GM18907 (cell line): ENCODE measurements at regions not wholly inside any gene's neighbourhood (a gene's known extent, or its start where the extent isn't known, plus 50 kb on each side); places are given as distances from the start of the nearest gene placed in this dataset.
A peak's percentile ranks its signal among the peaks of the same experiment; 100 is the strongest.
"Not testable (repeated sequence)": the region's sequence is repeated elsewhere in the genome, so short reads cannot be mapped to it uniquely, and the experiment has no call there.

ENCODE experiments used
- ATAC-seq: cut with Tn5 transposase; IDR thresholded peaks from one replicate; pipeline ENCODE4 v1.9.1; 2021; ENCODE audit warnings: mild to moderate bottlenecking, moderate library complexity; ENCODE audit not compliant: unreplicated experiment

DNA sequence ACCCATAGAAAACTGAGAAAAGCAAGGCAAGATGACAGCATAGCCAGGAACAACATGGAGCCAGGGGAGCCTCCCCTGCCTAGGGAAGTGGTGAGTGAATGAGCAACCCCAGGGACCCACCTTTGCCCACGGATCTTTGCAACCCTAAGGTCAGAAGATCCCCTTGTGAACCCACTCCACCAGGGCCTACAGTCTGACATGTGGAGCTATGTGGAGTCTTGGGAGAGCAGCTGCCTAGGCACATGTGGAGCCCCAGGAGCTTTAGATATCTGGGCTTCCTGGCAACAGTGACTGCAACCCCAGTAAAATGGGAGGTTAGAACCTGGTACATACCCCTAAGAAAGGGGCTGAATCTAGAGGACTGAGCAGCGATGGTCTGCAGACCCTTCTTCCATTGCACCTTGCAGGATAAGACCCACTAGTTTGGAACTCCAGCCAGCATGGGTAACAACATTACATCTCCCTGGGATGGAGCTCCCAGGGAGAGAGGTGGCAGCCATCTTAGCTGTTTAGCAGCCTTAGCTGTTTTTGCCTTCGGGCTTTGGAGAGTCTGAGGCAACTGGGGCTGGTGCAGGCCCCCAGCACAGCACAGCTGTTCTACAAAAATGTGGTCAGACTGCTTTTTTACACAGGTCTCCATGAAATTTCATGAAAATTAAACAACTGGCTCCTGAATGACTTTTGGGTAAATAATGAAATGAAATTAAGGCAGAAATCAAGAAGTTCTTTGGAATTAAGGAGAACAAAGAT lies 104.7 kb upstream of the TRIM2 start:
- no peak for ATAC-seq

DNA sequence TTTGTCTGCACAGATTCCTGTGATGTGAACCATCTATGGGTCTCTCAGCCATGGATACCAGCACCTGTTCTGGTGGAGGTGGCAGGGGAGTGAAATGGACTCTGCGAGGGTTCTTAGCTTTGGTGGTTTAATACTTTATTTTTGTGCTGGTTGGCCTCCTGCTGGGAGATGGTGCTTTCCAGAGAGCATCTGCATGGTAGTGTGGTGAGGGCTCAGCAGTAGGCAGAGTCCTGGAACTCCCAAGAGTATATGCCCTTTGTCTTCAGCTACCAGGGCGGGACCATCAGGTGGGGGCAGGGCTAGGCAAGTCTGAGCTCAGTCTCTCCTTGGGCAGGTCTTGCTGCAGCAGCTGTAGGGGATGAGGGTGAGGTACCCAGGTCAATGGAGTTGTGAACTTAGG lies 97.5 kb upstream of the TRIM2 start:
- ATAC-seq = not testable (repeated sequence)

DNA sequence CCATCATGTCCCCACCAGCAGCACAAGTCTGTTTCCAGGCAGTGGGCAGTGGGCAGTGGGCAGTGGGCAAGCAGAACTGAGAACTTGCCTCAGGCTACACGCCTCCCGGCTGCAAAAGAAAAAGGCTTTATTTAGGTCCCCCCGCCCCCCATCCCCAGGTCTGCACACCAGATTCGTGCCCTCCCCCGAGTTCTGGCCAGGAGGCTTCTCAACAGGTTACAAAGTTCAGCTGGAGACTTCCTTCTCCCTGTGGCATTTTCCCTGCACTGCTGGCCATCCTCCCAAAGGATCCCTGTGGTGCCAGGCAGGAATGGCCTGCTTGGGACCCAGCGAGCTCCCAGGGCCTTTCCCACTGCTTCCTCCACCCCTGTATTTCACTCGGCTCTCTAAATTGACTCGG lies 97.0 kb upstream of the TRIM2 start:
- no peak for ATAC-seq

DNA sequence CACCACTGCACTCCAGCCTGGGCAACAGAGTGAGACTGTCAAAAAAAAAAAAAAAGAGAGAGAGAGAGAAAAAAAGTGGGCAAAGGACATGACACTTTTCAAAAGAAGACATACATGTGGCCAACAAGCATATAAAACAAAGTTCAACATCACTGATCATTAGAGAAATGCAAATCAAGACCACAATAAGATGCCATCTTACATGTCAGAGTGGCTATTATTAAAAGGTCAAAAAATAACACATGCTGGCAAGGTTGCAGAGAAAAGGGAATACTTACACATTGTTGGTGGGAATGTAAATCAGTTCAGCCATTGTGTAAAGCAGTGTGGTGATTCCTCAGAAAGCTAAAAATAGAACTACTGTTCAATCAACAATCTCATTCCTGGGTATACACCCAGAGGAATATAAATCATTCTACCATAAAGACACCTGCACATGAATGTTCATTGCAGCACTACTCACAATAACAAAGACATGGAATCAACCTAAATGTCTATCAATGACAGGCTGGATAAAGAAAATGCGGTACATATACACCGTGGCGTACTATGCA lies 94.9 kb upstream of the TRIM2 start:
- ATAC-seq = no peak

DNA sequence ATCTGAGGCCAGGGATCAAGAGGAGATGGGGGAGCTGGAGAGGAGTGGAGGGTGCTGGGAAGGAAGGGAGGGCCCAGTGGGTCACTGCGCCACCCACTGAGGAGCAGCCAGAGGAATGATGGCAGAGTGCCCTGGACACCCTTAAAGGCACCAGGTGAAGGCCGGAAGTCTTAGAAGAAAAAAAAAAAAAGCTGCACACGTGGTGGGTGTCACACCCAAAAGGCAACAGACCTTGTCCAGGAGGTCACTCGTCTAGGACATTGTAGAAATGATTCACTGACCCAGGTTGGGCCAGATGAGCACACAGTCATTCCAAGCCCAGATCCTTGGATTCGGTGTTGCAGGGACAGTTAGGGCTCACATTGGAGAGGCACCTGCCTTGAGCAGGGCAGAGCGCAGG lies 93.5 kb upstream of the TRIM2 start:
- no peak for ATAC-seq

DNA sequence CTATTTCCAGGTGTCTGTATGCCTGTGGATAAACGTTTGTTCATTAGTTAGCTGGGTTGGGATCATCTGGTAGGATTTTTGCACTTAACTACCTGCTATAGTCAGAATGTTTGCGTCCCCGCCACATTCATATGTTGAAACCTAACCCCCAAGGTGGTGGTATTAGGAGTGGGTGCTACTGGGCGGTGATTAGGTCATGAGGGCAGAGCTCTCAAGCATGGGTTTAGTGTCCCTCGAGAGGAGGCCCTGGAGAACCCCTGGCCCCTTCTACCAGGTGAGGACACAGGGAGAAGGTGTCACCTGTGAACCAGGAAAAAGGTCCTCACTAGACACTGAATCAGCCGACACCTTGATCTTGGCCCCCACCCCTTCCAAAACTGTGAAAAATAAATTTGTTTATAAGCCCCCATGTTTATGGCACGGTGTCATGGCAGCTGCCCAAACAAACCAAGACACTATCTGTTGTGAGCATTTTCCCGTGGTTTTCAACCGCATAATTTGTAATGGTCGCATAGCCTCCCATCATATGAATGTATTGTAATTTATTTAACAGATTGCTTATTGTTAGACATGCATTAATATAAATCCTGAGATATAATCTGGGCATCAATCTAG lies 92.7 kb upstream of the TRIM2 start:
- ATAC-seq = no peak

DNA sequence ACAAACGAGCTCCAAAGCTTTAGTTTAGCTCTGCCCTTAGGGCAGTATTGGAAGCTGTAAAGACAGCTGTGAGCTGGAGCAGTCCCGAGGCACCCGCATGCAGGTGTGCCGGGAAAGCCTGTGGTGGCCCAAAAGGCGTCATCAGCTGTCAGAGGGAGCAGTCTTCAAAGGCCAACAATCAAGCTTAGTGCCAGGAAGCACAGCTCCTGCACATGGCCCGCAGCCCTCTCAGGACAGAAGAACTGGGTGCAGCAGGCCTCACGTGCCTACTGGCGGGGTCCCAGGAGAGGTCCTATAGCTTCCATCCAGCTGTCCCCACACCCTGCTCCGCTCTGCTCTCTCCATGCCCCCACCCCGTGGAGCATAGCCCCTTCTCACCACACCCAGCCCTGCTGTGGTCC lies 92.2 kb upstream of the TRIM2 start:
- ATAC-seq = no peak

DNA sequence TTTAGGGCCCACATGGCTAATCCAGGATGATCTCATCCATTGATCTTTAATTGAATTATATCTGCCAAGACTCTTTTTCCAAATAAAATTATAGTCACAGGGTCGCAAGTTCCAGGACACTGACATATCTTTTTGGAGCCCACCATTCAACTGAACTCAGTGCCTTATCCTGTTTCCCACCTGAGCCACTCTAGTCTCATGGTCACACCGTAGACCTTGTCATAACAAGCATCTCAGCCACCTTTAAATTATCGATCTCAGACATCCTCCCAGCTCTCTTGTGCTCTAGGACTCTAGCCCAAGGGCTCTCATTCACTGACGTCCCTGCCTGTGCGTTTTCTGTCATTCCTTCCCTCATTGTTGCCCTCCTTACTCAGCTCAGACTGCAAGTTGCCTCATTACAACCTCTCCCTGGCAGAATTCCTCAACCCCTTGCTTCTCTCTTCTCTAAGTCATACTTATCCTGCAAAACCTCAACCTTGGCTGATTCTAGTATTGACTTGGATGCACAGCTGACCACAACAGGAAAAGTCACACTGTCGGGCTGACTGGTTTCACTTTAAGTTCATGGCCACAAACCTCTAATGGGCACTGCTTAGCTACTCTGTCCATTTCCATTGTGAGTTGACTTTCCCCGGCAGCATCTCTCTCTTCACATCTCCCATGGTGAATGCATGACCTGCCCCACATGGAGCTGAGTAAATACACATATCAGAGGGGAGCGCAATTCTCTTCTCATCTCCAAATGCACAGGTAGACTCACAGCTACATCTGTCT lies 91.0 kb upstream of the TRIM2 start:
- ATAC-seq = no peak

DNA sequence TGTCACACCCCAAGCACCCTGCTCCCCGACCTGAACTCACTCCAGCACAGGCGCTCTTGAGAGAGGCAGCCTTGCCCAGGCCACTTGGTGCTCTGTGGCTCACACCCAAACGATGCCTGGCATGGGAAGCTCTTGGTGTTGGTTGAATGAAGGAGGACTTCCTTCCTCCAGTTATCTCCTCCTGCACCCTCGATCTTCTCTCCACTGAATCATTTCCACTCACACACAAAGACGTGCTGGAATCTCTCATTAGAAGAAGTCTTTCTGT lies 90.5 kb upstream of the TRIM2 start:
- no peak for ATAC-seq

DNA sequence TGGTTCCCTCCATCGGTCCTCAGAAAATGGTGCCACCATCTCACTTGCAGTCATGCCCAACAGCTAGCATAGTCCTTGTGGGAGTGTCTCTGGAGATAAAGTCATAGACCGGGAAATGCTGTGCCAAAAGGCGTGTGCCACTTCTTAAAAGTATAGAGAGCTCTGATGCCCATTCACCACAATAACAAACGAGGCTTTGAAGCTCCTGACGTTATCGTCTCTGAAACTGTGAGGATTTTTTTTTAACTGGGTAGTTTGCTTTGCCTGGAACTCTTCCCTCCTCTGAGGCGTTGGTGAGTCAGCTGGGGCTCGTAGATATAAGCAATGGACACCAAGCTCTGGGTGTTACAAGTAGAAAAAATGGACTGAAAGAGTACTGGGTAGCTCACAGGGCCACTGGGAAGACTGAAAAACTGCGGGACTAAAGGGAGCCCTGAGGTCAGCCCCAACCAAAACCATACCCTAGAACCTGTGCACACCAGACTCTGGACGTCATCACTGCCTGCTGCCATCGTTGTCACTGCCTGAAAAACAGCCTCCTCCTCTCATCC lies 89.4 kb upstream of the TRIM2 start:
- ATAC-seq = no peak

DNA sequence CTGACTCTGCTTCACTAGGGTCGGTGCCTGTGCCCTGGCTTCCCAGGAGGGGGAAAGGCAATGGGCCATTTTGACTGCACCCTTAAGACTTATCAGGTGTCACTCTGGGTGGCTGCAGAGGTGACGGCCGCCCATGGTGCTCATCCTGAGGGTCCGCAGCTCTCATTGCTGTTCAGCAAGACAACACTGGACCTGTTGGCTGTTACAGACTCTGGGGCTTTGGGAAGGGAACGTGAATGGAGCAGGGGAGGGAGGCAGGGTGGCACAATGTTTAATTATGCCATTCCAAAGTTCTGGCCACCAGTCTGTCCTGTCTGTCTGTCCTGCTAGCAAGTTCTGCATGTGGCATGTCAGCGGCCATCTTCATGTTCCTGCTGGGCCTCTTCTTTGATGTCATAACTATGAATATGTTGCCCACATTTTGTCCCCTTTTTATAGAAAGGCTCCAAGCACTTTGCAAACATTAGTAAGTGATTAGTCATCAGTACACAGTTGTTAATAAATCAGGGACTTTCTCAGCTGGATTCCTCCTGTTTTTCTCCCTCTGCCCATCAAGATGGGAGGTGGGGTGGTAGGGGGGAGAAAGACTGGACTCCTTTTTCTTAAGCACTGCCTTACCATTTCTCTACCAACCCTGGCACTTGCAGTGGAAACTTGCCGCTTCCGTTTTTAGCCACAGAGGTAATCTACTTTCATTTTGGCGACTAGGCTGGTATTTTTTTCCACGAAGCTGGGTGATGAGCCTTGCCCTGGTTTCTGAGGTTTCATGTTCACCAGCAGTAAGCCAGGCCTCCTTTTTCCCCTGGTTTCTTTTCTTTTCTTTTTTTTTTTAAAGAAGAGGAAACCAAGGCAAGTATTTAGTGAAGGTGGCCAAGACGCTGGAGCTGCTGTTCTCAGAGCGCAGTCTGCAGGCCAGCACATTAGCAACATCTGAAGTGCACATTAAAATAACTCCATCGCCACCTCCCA lies 88.6 kb upstream of the TRIM2 start:
- ATAC-seq = peak; percentile 90

DNA sequence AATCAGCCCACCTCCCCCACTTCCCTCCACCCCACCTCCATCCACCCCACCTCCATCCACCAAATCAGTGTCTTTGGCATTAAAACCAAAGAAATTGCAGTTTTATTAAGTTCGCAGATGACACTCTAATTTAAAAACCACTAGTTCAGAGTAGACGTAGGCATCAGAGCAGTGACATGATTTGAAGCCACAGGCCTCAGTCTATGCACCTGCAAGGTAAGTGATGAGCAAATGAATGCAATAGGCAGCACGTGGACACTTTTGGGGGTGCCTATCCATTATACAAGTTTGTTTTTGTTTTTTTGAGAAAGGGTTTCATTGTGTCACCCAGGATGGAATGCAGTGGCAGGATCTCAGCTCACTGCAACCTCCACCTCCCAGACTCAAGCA lies 88.0 kb upstream of the TRIM2 start:
- ATAC-seq = no peak

DNA sequence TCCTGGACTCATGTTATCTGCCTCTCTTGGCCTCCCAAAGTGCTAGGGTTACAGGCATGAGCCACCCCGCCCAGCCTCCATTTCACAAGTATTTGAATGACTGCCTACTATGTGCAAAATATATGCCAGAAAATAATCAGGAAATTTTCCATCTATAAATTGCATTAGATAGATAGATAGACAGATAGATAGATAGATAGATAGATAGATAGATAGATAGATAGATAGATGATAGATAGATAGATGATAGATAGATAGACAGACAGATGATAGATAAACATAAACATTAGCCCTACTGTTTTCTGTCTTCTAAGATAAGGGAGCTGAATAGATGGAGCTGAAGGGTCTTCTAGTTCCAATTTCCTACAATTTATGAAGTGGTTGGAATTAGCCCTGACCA lies 87.4 kb upstream of the TRIM2 start:
- no peak for ATAC-seq

DNA sequence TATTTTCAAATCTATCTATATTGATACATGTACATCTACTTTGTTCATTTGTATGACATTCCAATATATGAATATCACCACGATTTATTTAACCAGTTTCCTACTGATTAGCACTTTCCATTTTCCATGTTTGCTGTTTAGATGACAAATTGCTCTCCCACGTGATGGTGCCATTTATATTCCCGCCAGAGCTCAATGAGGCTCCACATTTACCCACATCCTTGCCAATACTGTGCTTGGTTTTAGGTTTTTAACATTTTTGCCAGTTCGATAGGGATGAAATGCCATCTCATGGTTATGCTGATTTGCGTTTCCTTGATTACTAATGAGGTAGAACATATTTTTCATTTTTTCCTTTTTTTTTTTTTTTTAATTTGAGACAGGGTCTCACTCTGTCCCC lies 86.7 kb upstream of the TRIM2 start:
- no peak for ATAC-seq

DNA sequence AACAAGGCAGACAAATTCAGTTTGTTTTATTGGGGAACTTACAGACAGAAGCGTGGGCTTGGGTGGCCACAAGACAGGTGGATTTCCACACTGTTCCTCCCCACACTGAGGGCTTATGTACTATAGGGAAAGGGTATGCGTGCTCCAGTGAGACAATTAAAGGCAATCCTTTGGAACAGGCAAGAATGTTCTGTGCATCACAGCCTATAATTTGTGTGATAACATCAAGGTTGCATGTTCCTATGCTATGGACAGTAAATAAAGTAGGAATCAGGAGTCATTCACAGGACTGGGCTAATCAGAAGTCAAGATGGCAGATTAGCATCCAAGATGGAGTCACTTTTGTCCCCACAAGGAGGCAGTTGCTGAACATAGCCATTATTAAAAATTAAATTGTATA lies 84.6 kb upstream of the TRIM2 start:
- ATAC-seq = no peak

DNA sequence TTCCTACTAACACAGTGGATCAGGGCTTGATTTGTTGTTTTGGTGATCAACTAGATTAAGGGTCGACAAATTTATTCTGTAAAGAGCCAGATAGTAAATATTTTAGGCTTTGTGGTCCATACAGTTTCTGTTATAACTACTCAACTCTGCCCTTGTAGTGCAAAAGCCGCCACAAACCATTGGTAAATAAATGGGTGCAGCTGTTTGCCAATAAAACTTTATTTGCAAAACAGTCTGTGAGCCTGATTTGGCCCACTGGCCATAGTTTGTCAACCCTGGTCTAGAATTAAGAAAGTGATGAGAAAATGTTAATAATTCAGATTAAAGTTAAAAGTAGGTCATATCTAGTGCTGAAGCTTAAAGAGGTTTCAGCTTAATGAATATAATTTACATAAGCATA lies 84.0 kb upstream of the TRIM2 start:
- no peak for ATAC-seq

DNA sequence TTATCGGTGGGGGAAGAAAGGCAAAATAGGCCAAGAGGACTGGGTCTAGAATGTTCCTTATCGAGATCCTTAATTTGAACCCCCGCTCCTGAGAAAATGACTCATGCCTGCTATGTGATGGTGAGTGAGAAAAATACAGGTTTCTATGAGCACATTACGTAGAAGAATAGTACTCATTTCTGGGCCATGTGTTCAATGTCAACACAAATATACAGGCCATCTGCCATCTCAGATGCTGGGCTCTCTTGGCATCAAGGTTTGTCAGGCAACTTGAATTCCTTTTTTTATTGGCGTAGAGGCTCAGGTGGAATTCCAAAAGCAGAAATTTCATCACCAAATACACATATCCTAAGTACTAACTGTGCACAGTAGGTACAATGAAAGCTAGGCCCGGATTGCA lies 81.4 kb upstream of the TRIM2 start:
- ATAC-seq = no peak

DNA sequence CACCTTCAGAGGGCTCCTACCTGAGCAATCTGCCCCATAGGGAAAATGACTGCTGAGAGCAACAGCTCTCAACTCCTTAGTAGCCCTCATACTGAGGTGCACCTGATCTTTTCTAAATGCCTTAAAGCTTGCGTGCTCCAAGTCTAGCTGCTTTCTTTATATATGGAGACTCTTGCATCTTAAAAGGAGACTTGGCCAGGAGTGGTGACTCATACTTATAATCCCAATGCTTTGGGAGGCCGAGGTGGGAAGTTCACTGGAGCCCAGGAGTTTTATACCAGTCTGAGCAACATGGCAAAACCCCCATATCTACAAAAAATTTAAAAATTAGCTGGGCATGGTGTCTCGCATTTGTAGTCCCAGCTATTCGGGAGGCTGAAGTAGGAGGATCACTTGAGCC lies 78.1 kb upstream of the TRIM2 start:
- no peak for ATAC-seq

DNA sequence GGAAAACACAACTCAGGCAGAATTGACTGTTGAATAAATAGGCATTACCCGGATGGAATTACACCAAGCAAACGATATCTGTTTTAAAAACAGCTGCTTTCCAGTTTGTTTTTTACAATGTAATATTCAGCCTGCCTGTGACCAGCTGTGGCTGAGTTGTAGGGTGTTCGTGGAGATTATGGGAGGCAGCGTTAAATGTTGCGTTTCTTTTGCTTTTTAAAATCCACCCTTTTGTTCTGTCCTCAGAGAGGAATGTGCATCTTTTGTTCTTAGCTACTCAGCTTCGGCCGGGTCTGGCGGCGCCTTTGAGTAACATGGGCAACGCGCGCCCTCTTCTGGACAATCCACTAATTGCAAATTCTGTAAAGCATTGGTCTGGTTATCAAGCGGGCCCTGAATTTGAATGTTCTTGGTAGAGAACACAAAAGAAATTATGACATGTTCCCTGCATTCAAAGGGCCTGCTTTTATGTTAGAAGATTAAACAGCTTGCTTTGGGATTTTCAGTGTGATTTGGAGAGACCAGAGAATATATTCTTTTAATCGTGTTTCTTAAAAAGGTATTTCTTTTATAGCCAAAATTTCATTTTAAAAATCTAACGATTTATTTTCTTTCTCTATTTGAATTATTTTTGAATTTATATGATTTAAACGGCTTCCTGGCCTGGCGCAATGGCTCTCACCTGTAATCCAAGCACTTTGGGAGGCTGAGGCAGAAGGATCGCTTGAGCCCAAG lies 76.3 kb upstream of the TRIM2 start:
- ATAC-seq = no peak

DNA sequence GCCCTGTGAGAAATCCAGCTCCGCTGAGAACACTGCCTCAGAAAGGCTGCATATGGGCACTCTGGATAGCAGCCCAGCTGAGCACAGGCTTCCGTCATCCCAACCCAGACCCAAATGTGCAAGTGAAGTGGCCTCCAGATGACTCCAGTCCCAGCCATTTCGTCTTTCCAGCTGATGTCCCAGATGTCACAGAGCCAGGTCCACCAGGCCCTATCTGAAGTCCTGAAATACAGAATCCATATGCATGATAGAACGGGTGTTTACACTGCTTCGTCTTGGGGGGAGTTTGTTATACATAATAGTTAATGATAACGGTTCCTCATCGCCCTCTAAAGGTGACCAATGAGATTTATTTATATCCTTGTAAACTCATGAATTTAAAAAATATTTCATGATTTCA lies 72.6 kb upstream of the TRIM2 start:
- ATAC-seq = no peak
